ENCODE measurements at regions not wholly inside any gene's neighbourhood (a gene's known extent, or its start where the extent isn't known, plus 50 kb on each side); places are given as distances from the start of the nearest gene placed in this dataset.

DNA sequence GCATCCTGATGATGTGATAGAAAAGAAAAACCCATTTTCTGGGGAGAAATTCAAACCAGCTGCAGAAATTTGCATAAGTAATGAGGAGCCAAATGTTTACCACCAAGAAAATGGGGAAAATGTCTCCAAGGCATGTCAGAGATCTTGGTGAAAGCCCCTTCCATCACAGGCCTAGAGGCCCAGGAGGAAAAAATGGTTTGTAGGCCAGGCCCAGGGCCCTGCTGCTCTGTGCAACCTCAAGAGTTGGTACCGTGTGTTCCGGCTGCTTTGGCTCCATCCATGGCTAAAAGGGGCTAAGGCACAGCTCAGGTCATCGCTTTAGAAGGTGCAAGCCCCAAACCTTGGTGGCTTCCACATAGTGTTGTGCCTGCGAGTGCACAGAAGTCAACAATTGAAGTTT is 543.1 kb downstream of the ZNF608 start:
- CTCF ChIA-PET = no interaction called here
- POLR2A ChIA-PET = no interaction called here

GRCh38 chr5:124200381-124200780 is 546.1 kb downstream of the ZNF608 start:
- H3K27me3 Mint-ChIP-seq = no peaks in the 10 kb centered on the region
- H3K9me3 Mint-ChIP-seq = peaks cover 7% of the 10 kb centered on the region
- no peak overlapping the region for H3K4me3 Mint-ChIP-seq
- no peak overlapping the region for H3K27ac Mint-ChIP-seq
- ChIA-PET CTCF (no interaction called here), POLR2A (no interaction called here)
- DNase-seq = no peak
- no peaks in the 10 kb centered on the region for H3K36me3 Mint-ChIP-seq (ENCODE audit: low read depth)
- H3K4me1 Mint-ChIP-seq = no peaks in the 10 kb centered on the region

More for the DNA sequence above, 543.1 kb downstream of the ZNF608 start:
- no peak for DNase-seq
- Mint-ChIP-seq H3K36me3 (ENCODE audit: low read depth) (no peaks in the 10 kb centered on the region), H3K9me3 (peaks cover 7% of the 10 kb centered on the region), H3K27ac (no peak overlapping the region), H3K4me3 (no peak overlapping the region), H3K27me3 (no peaks in the 10 kb centered on the region), H3K4me1 (no peaks in the 10 kb centered on the region)

GRCh38 chr5:124199893-124200292 is 546.5 kb downstream of the ZNF608 start:
- no peak for DNase-seq
- ChIA-PET CTCF (no interaction called here), POLR2A (no interaction called here)
- no peak overlapping the region for H3K27ac Mint-ChIP-seq
- no peaks in the 10 kb centered on the region for H3K27me3 Mint-ChIP-seq
- H3K4me1 Mint-ChIP-seq = no peaks in the 10 kb centered on the region
- peaks cover 7% of the 10 kb centered on the region for H3K9me3 Mint-ChIP-seq
- no peaks in the 10 kb centered on the region for H3K36me3 Mint-ChIP-seq (ENCODE audit: low read depth)
- no peak overlapping the region for H3K4me3 Mint-ChIP-seq

DNA sequence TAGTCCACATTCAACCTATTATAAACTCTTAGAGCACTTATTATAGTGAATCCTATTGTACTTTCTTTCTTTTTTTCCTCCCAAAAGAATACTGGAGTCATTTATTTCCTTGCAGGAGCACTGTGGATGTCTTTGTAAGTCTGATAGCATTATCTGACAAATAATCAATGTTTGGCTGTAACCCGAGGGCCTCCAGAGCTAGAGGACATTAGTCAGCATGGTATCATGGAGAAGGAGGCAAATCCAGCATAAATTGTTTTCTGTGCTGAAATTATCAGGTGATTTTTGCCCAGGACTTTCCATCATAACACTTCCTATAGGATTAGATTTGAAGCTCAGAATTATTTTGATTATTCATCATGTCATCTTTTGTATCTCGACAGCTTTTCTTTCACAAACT is 551.0 kb downstream of the ZNF608 start:
- Mint-ChIP-seq H3K27me3 (no peaks in the 10 kb centered on the region), H3K36me3 (ENCODE audit: low read depth) (no peaks in the 10 kb centered on the region), H3K9me3 (no peaks in the 10 kb centered on the region), H3K27ac (no peak overlapping the region), H3K4me3 (no peak overlapping the region), H3K4me1 (no peaks in the 10 kb centered on the region)
- DNase-seq = no peak
- POLR2A ChIA-PET = no interaction called here
- CTCF ChIA-PET = no interaction called here

DNA sequence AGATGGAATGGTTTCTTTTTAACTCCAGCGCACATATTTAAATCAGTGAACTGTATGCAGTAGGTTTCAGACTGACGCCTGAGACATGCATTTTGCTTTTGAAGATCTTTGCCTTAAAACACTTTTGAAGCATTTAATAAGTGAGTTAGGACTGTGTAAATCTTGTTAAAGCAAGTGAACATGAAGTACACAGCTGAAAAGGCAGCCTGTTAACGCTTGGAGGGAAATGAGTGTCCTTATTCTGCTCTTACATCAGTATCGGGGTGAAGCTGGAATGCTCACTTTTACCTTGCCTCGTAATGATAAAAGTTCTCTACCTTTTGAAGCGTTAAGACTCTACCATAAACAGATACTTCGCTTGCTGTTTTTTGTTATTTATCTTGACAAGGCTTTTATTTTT is 552.2 kb downstream of the ZNF608 start:
- Mint-ChIP-seq H3K36me3 (ENCODE audit: low read depth) (no peaks in the 10 kb centered on the region), H3K9me3 (no peaks in the 10 kb centered on the region), H3K4me1 (no peaks in the 10 kb centered on the region), H3K27me3 (no peaks in the 10 kb centered on the region), H3K27ac (no peak overlapping the region), H3K4me3 (no peak overlapping the region)
- DNase-seq = no peak
- CTCF ChIA-PET = no interaction called here
- POLR2A ChIA-PET = no interaction called here

DNA sequence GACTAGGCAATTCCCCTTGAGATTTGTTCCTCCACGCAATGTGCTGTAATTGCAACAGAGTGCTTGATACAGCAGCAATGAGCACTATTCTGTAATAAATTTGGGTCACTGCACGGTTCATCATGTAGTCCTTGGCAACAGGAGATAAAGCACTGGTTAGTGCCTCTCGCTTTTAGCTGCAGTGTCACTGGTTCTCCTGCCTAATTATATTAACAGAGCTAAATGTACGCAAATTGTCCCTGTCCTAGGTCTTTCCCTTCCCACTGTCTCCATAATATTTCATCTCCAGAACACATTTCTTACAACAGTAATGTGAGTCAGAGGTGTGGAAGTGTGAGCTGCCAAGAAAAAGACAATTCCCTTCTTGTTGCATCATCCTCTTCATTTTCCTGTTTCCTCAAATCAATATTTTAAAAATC is 553.1 kb downstream of the ZNF608 start:
- POLR2A ChIA-PET = no interaction called here

GRCh38 chr5:124192716-124193115 is 553.7 kb downstream of the ZNF608 start:
- ChIA-PET POLR2A (no interaction called here), CTCF (no interaction called here)
- Mint-ChIP-seq H3K27me3 (no peaks in the 10 kb centered on the region), H3K9me3 (no peaks in the 10 kb centered on the region), H3K4me3 (no peak overlapping the region), H3K4me1 (no peaks in the 10 kb centered on the region), H3K36me3 (ENCODE audit: low read depth) (no peaks in the 10 kb centered on the region), H3K27ac (no peak overlapping the region)
- DNase-seq = no peak

More for the DNA sequence above, 553.1 kb downstream of the ZNF608 start:
- no peaks in the 10 kb centered on the region for H3K27me3 Mint-ChIP-seq
- CTCF ChIA-PET = no interaction called here
- H3K4me1 Mint-ChIP-seq = no peaks in the 10 kb centered on the region
- no peak overlapping the region for H3K4me3 Mint-ChIP-seq
- H3K9me3 Mint-ChIP-seq = no peaks in the 10 kb centered on the region
- H3K36me3 Mint-ChIP-seq (ENCODE audit: low read depth) = no peaks in the 10 kb centered on the region
- H3K27ac Mint-ChIP-seq = no peak overlapping the region
- DNase-seq = no peak

DNA sequence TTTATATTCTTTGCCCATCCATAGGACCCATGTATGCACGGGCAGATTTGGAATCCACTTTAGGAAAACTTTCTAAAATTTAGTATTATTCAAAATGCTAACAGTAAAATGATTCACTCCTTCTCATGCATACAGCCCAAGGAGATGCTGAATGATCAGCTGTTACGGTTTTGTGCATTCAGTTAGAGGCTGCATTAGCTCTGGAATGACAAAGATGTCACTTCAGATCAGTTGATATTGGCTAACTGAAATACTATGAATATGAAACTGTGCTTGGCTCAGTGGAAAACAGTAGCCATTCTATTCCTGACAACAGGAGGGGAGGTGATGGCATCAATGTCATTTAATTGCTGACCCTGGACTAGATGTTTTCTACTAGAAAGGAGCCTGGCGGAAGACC is 560.7 kb downstream of the ZNF608 start:
- CTCF ChIA-PET = no interaction called here
- Mint-ChIP-seq H3K4me1 (no peaks in the 10 kb centered on the region), H3K4me3 (no peak overlapping the region), H3K9me3 (no peaks in the 10 kb centered on the region), H3K27me3 (no peaks in the 10 kb centered on the region), H3K36me3 (ENCODE audit: low read depth) (no peaks in the 10 kb centered on the region), H3K27ac (no peak overlapping the region)
- POLR2A ChIA-PET = no interaction called here
- DNase-seq = no peak

GRCh38 chr5:124182133-124182532 is 564.3 kb downstream of the ZNF608 start:
- H3K27me3 Mint-ChIP-seq = no peaks in the 10 kb centered on the region
- H3K4me1 Mint-ChIP-seq = no peaks in the 10 kb centered on the region
- no peak overlapping the region for H3K4me3 Mint-ChIP-seq
- DNase-seq = no peak
- H3K36me3 Mint-ChIP-seq (ENCODE audit: low read depth) = no peaks in the 10 kb centered on the region
- ChIA-PET POLR2A (no interaction called here), CTCF (no interaction called here)
- no peak overlapping the region for H3K27ac Mint-ChIP-seq
- H3K9me3 Mint-ChIP-seq = no peaks in the 10 kb centered on the region

DNA sequence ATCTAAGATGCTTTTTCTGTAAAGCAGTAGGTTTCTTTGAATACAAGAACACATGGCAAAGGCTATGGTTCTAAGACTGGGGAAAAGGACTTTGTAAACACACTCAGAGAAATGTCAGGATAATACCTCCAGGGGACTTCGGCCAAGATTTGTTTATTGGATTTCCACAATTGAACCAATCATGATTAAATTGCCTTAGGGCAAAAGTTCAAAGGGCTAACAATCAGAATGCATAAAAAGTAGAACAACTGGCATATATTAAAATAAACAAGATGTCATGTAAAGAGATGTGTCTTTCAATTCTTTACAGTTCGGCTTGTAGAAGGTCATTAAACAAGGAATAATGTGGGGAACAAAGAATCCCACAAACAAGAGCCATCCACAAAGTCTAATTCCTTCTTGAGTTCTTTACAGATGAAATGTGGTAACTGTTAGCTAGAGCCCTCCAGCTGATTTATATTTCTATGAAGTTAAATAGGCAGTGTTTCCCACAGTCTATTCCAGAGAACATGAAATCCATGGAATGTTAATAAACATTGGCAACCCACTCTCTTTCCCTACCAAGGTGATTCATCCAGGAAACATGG is 565.5 kb downstream of the ZNF608 start:
- no peak overlapping the region for H3K27ac Mint-ChIP-seq
- no peak overlapping the region for H3K4me3 Mint-ChIP-seq
- POLR2A ChIA-PET = no interaction called here
- DNase-seq = no peak
- H3K27me3 Mint-ChIP-seq = no peaks in the 10 kb centered on the region
- no peaks in the 10 kb centered on the region for H3K4me1 Mint-ChIP-seq
- H3K9me3 Mint-ChIP-seq = no peaks in the 10 kb centered on the region
- no peaks in the 10 kb centered on the region for H3K36me3 Mint-ChIP-seq (ENCODE audit: low read depth)
- CTCF ChIA-PET = no interaction called here

DNA sequence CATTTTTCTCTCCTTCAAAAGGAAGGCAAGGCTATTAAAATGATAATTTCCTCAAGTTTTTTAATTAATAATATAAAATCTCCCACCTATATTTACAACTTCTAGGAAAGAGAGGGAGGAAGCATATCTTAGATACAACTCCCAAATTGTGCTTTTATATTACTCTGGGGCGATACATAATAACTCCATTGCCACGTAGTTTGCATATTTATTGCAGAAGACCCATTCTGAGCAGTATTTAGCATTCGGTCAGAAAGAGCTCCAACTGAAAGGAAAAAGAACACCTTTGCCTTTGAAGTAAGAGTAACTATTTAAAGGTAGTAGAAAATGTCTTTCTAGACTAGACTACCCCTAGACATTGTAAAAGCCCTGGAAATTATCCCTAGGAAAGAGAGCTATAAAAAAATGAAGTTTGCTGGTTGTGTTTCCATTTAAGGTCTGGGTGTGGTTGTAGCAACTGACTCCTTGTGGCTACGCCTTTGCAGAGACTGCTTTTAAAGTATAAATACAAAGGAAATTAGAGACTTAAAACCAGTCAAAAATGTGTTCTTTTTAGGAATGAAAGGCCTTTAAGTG is 566.1 kb downstream of the ZNF608 start:
- H3K4me3 Mint-ChIP-seq = no peak overlapping the region

DNA sequence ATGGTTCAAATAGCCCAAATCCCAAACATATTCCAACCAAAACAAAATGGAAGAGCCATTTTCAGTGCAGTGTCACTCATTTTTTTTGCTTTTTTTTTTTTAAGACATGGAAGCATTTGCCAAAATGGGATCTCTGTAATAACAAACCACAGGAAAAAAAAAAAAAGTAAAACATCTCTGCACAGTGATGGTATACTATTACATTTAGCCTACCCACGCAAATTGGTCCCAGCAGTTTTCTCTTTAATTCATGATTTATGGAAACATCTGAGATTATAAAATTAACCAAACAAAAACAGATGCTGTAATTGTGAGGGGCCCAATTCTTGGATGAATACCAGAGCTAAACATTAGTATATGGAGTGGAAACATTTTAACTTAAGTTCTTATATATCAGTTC is 566.6 kb downstream of the ZNF608 start:
- H3K4me3 Mint-ChIP-seq = no peak overlapping the region
- no peaks in the 10 kb centered on the region for H3K9me3 Mint-ChIP-seq
- POLR2A ChIA-PET = no interaction called here
- no peak for DNase-seq
- CTCF ChIA-PET = no interaction called here
- H3K36me3 Mint-ChIP-seq (ENCODE audit: low read depth) = no peaks in the 10 kb centered on the region
- H3K27ac Mint-ChIP-seq = no peak overlapping the region
- H3K4me1 Mint-ChIP-seq = no peaks in the 10 kb centered on the region
- H3K27me3 Mint-ChIP-seq = no peaks in the 10 kb centered on the region

More for the DNA sequence above, 566.1 kb downstream of the ZNF608 start:
- no peaks in the 10 kb centered on the region for H3K27me3 Mint-ChIP-seq
- no peaks in the 10 kb centered on the region for H3K36me3 Mint-ChIP-seq (ENCODE audit: low read depth)
- no peaks in the 10 kb centered on the region for H3K4me1 Mint-ChIP-seq
- no peaks in the 10 kb centered on the region for H3K9me3 Mint-ChIP-seq
- DNase-seq = no peak
- POLR2A ChIA-PET = no interaction called here
- H3K27ac Mint-ChIP-seq = no peak overlapping the region
- CTCF ChIA-PET = no interaction called here

DNA sequence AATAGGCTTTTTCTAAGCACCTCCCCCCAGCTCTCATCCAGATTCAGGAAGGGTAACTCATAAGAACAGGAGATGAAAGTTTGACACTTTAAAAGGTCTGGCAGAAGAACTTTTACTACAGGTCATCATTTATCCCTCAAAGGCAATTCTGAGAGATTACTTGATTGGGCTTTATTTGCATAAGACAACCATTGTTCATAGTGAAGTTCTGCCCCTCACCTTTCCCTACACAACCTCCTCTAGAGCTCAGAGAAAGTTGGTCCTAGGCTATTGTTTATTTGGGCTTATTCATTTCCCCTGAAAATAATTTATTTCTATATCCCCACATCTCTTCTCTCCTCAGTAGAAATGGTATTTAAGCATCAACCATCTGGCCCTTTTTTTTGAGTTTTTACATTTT is 568.4 kb downstream of the ZNF608 start:
- H3K9me3 Mint-ChIP-seq = no peaks in the 10 kb centered on the region
- no peaks in the 10 kb centered on the region for H3K36me3 Mint-ChIP-seq (ENCODE audit: low read depth)
- H3K27ac Mint-ChIP-seq = no peak overlapping the region
- DNase-seq = no peak
- H3K27me3 Mint-ChIP-seq = no peaks in the 10 kb centered on the region
- H3K4me1 Mint-ChIP-seq = no peaks in the 10 kb centered on the region
- ChIA-PET CTCF (no interaction called here), POLR2A (no interaction called here)
- no peak overlapping the region for H3K4me3 Mint-ChIP-seq

- ChIA-PET POLR2A (no interaction called here), CTCF (no interaction called here)
- H3K27ac Mint-ChIP-seq = no peak overlapping the region
- H3K9me3 Mint-ChIP-seq = no peaks in the 10 kb centered on the region
- DNase-seq = no peak
- H3K27me3 Mint-ChIP-seq = no peaks in the 10 kb centered on the region
- H3K4me3 Mint-ChIP-seq = no peak overlapping the region
- H3K4me1 Mint-ChIP-seq = no peaks in the 10 kb centered on the region
- no peaks in the 10 kb centered on the region for H3K36me3 Mint-ChIP-seq (ENCODE audit: low read depth)
Measured at GRCh38 chr5:124176692-124177091, 569.7 kb downstream of the ZNF608 start.
